Mucosa of descending colon (tissue), 3 donors: ENCODE measurements at regions not wholly inside any gene's neighbourhood (a gene's known extent, or its start where the extent isn't known, plus 50 kb on each side); places are given as distances from the start of the nearest gene placed in this dataset.

Experiments used
- ATAC-seq: fragments of 200-7000 bp; cut with Tn5 transposase; one replicate; pipeline ENCODE4 v1.9.1; 2020; ENCODE audit warnings: mild to moderate bottlenecking, moderate library complexity
- DNase-seq, 3 donors: peaks; one replicate each; pipeline ENCODE4 v3.0.0-alpha.2; 2020
- H3K36me3 ChIP-seq: fragments of 200-600 bp; one replicate; pipeline ENCODE4 v1.8.0; 2021; ENCODE audit warnings: low read depth, mild to moderate bottlenecking
- H3K4me1 ChIP-seq: fragments of 200-600 bp; one replicate; pipeline ENCODE4 v1.8.0; 2021; ENCODE audit warnings: low read depth, mild to moderate bottlenecking
- H3K4me3 ChIP-seq: fragments of 200-600 bp; one replicate; pipeline ENCODE4 v1.8.0; 2021; ENCODE audit warnings: mild to moderate bottlenecking
- H3K9me3 ChIP-seq: fragments of 200-600 bp; one replicate; pipeline ENCODE4 v1.8.0; 2021; ENCODE audit warnings: mild to moderate bottlenecking
- intact Hi-C, 2 donors: fragments of 100-400 bp; cut with DNase I in 1 of 2; cut with micrococcal nuclease in 1 of 2; formaldehyde crosslinking; loops; one replicate each; pipeline versions ENCODE4 v1.11.0 to v1.11.1; 2022; cut with DNase I, micrococcal nuclease
- TF ChIP-seq, protein P1 (sequence below): fragments of 200-600 bp; IDR thresholded peaks from one replicate; pipeline ENCODE4 v1.8.0; 2022; ENCODE audit warnings: antibody characterized with exemption, mild to moderate bottlenecking
- donor health status: DM: no; HTN: no; CAD: no; lungs with moderate emphysema.
- donor health status: DM: no; HTN: no; CAD: no.
- donor health status: DM: no; HTN: yes; CAD: no.

DNA sequence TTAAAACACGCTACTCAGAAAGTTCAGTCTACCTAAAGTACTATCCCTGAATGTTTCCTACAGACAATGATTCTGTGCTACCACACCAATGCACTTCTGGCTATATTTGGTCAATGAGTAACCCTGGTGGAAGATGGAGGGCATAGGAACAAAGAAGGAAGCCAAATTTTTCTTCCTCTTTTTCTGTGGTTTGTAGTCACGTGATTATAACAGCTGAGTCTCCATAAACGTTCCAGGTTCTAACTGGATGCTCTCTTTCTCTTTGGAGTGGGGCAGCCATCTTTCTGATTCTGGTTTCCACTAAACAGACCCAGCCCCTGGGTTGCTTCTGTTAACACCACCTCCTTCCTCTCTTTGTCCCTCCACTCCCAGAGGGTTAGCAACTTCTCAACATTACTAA, 274.9 kb downstream of the CDH11 start:
- DNase-seq (no peak), ATAC-seq (no peak)
- intact Hi-C loops: no loop called here
- H3K4me1 ChIP-seq: no peaks in the 10 kb centered on the region
- TF ChIP-seq, protein P1, sequence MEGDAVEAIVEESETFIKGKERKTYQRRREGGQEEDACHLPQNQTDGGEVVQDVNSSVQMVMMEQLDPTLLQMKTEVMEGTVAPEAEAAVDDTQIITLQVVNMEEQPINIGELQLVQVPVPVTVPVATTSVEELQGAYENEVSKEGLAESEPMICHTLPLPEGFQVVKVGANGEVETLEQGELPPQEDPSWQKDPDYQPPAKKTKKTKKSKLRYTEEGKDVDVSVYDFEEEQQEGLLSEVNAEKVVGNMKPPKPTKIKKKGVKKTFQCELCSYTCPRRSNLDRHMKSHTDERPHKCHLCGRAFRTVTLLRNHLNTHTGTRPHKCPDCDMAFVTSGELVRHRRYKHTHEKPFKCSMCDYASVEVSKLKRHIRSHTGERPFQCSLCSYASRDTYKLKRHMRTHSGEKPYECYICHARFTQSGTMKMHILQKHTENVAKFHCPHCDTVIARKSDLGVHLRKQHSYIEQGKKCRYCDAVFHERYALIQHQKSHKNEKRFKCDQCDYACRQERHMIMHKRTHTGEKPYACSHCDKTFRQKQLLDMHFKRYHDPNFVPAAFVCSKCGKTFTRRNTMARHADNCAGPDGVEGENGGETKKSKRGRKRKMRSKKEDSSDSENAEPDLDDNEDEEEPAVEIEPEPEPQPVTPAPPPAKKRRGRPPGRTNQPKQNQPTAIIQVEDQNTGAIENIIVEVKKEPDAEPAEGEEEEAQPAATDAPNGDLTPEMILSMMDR: no peak
- no peaks in the 10 kb centered on the region for H3K9me3 ChIP-seq
- H3K36me3 ChIP-seq: no peaks in the 10 kb centered on the region
- H3K4me3 ChIP-seq: no peak overlapping the region

DNA sequence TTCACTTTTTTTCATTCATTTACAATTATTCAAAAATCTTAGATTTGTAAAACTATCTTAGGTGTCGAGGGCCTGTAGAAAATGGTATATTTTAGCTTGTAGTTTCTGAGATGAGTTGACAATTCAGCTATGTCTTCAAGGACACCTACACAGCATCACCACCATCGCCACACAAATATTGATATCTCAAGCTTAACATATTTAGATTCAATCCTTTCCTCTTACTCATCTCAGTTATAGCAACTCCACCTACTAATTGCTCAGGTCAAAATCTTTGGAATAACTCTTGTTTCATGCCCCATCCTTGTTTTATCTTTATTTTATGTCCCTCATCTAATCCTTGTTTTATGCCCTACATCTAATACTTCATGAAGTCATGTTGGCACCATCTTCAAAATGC, 276.8 kb downstream of the CDH11 start:
- intact Hi-C loops: no loop called here
- Histone ChIP-seq H3K4me1 (no peaks in the 10 kb centered on the region), H3K36me3 (no peaks in the 10 kb centered on the region), H3K9me3 (no peaks in the 10 kb centered on the region), H3K4me3 (no peak overlapping the region)
- no peak for DNase-seq
- ATAC-seq: no peak
- TF ChIP-seq, protein P1: no peak

DNA sequence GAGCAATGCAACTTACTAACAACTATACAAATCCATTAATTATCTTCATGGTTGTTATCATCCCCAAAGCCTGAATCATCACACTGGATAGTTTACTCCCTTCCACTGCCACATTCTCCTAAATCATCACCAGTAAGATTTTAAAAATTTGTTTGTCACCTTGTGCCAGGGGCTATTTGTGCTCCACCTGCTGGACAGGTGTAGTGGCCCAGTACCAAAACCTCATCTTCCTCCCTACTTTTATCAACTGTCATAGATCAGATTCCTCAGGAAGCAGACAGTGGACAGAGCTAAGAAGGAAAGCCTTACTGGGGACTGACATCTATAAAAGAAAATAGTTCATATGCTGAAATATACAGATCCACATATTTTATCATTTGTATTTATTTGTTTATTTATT, 280.4 kb downstream of the CDH11 start:
- H3K36me3 ChIP-seq: no peaks in the 10 kb centered on the region
- TF ChIP-seq, protein P1: no peak
- no peak for DNase-seq
- no peak overlapping the region for H3K4me3 ChIP-seq
- intact Hi-C loops: no loop called here
- ATAC-seq: no peak
- no peaks in the 10 kb centered on the region for H3K4me1 ChIP-seq
- no peaks in the 10 kb centered on the region for H3K9me3 ChIP-seq

DNA sequence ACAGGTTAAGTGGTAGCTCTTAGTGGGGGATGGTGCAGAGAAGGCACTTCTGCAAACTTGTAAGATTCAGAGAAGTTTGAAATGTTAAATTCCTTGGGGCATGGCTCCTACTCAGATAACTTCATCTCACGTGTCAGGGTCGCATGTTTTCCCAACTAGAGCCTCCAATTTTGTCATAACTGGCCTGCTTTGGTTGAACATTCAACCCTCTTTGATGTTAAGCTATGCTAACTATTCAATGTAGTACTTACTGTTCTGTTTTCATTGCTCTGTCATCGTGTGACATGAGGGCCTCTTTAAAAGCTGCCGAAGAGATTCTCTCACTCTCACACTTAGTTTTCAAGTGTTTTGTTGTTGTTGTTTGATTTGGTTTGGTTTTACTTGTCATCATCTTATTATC, 280.8 kb downstream of the CDH11 start:
- intact Hi-C loops: no loop called here
- no peak for DNase-seq
- ATAC-seq: no peak
- TF ChIP-seq, protein P1: no peak
- H3K36me3 ChIP-seq: no peaks in the 10 kb centered on the region
- no peaks in the 10 kb centered on the region for H3K9me3 ChIP-seq
- no peak overlapping the region for H3K4me3 ChIP-seq
- no peaks in the 10 kb centered on the region for H3K4me1 ChIP-seq

DNA sequence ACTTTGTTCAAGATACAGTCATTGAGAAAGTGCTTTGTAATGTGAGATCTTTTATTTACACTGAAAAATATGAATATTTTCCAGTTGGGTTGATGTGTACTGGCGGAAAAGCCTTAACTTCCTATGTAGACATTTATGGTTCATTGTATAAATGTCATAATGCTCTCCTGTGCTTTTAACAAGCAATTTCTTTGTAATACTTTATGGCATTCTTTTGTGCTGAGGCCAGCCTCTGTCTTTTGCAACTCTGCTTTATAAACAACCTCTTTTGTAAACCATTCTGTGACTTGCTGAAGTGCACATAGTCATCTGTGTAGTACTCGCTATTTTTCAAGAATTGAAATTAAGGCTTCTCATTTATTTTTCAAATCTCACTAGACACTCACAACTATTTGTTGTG, 291.2 kb downstream of the CDH11 start:
- Histone ChIP-seq H3K36me3 (no peaks in the 10 kb centered on the region), H3K4me3 (no peak overlapping the region), H3K4me1 (no peaks in the 10 kb centered on the region), H3K9me3 (peaks cover 7% of the 10 kb centered on the region)
- TF ChIP-seq, protein P1: no peak
- ATAC-seq (no peak), DNase-seq (no peak)
- intact Hi-C loops: no loop called here

DNA sequence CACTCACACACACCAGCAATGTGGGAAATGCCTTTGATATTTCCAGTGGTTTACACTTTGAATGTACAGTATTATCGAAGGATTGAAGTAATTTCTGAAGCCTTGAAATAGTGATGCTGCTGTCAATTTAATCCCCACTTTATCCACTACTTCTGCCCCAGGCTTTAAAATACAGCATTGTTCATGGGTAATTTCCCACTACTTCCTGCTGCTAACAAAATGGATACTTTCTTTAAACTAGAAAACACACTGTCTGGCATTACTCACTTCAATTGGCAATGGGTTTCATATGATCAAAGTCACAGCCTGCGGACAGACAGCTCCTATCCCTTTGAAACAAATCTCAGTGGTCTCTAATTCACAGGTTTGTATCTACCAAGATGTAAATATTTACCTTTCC, 292.2 kb downstream of the CDH11 start:
- H3K4me1 ChIP-seq: no peaks in the 10 kb centered on the region
- H3K9me3 ChIP-seq: peaks cover 7% of the 10 kb centered on the region
- no peaks in the 10 kb centered on the region for H3K36me3 ChIP-seq
- intact Hi-C loops: no loop called here
- TF ChIP-seq, protein P1: no peak
- H3K4me3 ChIP-seq: no peak overlapping the region
- DNase-seq: no peak
- ATAC-seq: no peak
